SU-DHL-6 (cell line): ENCODE measurements at regions not wholly inside any gene's neighbourhood (a gene's known extent, or its start where the extent isn't known, plus 50 kb on each side); places are given as distances from the start of the nearest gene placed in this dataset.

Source experiments
- EZH2phosphoT487 ChIP-seq: fragments of 200-600 bp; sonication (generic), shearing (Covaris generic); conservative IDR thresholded peaks from 2 replicates; pipeline ENCODE4 v1.6.1; 2018; ENCODE audit warnings: mild to moderate bottlenecking, antibody characterized with exemption, low read length, moderate library complexity, mixed read lengths
- TF ChIP-seq, protein P1 (sequence below): fragments of 200-600 bp; sonication (generic); IDR thresholded peaks from one replicate; pipeline ENCODE4 v1.5.1; 2017; ENCODE audit warnings: antibody characterized with exemption, mild to moderate bottlenecking, low read length, moderate library complexity; ENCODE audit not compliant: insufficient read depth, poor library complexity, severe bottlenecking

DNA sequence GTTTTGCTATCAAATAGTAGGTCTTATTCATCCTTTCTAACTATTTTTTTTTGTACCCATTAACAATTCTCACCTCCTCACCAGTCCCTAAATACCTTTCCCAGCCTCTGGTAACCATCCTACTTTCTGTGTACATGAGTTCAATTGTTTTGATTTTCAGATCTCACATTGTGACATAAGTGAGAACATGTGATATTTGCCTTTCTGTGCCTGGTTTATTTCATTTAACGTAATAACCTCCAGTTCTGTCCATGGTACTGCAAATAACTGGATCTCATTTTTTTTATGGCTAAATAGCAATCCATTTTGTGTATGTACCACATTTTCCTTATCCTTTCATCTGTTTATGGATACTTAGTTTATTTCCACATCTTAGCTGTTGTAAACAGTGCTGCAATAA is 181.9 kb upstream of the KIF2B start:
- TF ChIP-seq, protein P1, sequence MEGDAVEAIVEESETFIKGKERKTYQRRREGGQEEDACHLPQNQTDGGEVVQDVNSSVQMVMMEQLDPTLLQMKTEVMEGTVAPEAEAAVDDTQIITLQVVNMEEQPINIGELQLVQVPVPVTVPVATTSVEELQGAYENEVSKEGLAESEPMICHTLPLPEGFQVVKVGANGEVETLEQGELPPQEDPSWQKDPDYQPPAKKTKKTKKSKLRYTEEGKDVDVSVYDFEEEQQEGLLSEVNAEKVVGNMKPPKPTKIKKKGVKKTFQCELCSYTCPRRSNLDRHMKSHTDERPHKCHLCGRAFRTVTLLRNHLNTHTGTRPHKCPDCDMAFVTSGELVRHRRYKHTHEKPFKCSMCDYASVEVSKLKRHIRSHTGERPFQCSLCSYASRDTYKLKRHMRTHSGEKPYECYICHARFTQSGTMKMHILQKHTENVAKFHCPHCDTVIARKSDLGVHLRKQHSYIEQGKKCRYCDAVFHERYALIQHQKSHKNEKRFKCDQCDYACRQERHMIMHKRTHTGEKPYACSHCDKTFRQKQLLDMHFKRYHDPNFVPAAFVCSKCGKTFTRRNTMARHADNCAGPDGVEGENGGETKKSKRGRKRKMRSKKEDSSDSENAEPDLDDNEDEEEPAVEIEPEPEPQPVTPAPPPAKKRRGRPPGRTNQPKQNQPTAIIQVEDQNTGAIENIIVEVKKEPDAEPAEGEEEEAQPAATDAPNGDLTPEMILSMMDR, result no peak
- TF ChIP-seq EZH2phosphoT487, result no peak
